HepG2 (cell line): ENCODE measurements at regions not wholly inside any gene's neighbourhood (a gene's known extent, or its start where the extent isn't known, plus 50 kb on each side); places are given as distances from the start of the nearest gene placed in this dataset.

Source experiments
- AFF4 ChIP-seq: sonication (generic); formaldehyde crosslinking; IDR thresholded peaks from 2 replicates; pipeline ENCODE4 v1.4.0; 2020; ENCODE audit warnings: missing genetic modification reagents
- CCAR2 ChIP-seq: fragments of 200-400 bp; formaldehyde crosslinking; optimal IDR thresholded peaks from 2 replicates; pipeline ENCODE3; 2018; ENCODE audit warnings: low read depth, mild to moderate bottlenecking, low read length, moderate library complexity
- CENPT ChIP-seq: sonication (generic); formaldehyde crosslinking; IDR thresholded peaks from 2 replicates; pipeline ENCODE4 v1.8.0; 2022; ENCODE audit warnings: low read depth, mild to moderate bottlenecking, moderate library complexity, missing genetic modification reagents
- EEA1 ChIP-seq: sonication (generic); formaldehyde crosslinking; IDR thresholded peaks from 2 replicates; pipeline ENCODE4 v1.5.1; 2020; ENCODE audit warnings: mild to moderate bottlenecking, missing genetic modification reagents, borderline replicate concordance
- FOXK1 ChIP-seq: sonication (generic); formaldehyde crosslinking; IDR thresholded peaks from 2 replicates; pipeline ENCODE4 v1.4.0; 2020; ENCODE audit warnings: low read depth, missing genetic modification reagents, borderline replicate concordance
- GRHL1 ChIP-seq: sonication (generic); formaldehyde crosslinking; conservative IDR thresholded peaks from 2 replicates; pipeline ENCODE4 v1.8.0; 2022; ENCODE audit warnings: missing genetic modification reagents
- HMGXB4 ChIP-seq, 2 experiments: sonication (generic) in 1 of 2; formaldehyde crosslinking in 1 of 2; IDR thresholded peaks; 2 replicates each; pipeline versions ENCODE4 v1.4.0 to v1.6.1; 2018 to 2020; ENCODE audit warnings: missing genetic modification reagents in 2 of 2, borderline replicate concordance in 1 of 2, low read depth in 1 of 2, mild to moderate bottlenecking in 1 of 2, missing biosample characterization in 1 of 2
- JDP2 ChIP-seq: sonication (generic); formaldehyde crosslinking; IDR thresholded peaks from 2 replicates; pipeline ENCODE4 v1.8.1; 2022; ENCODE audit warnings: missing genetic modification reagents, borderline replicate concordance
- JUN ChIP-seq: sonication (generic); formaldehyde crosslinking; IDR thresholded peaks from 2 replicates; pipeline ENCODE4 v1.4.0; 2020; ENCODE audit warnings: mild to moderate bottlenecking, missing genetic modification reagents
- LCORL ChIP-seq, 2 experiments: fragments of 450-650 bp in 1 of 2; sonication (generic) in 1 of 2; formaldehyde crosslinking in 1 of 2; IDR thresholded peaks; 2 replicates each; pipeline versions ENCODE4 v1.5.0 to v1.6.1; 2017 to 2020; ENCODE audit warnings: antibody characterized with exemption in 1 of 2, missing genetic modification reagents in 1 of 2
- MED13 ChIP-seq: sonication (generic); formaldehyde crosslinking; IDR thresholded peaks from 2 replicates; pipeline ENCODE4 v1.5.0; 2020; ENCODE audit warnings: missing genetic modification reagents
- MEF2D ChIP-seq: sonication (generic); formaldehyde crosslinking; IDR thresholded peaks from 2 replicates; pipeline ENCODE4 v1.5.1; 2020; ENCODE audit warnings: mild to moderate bottlenecking, missing genetic modification reagents
- ONECUT2 ChIP-seq: sonication (generic); formaldehyde crosslinking; IDR thresholded peaks from 2 replicates; pipeline ENCODE4 v1.4.0; 2020; ENCODE audit warnings: missing genetic modification reagents
- TAF15 ChIP-seq: fragments of 200-400 bp; formaldehyde crosslinking; IDR thresholded peaks from one replicate; pipeline ENCODE4 v1.6.1; 2018; ENCODE audit warnings: mild to moderate bottlenecking, low read depth, low read length; ENCODE audit not compliant: poor library complexity, severe bottlenecking
- ZMAT5 ChIP-seq: sonication (generic); formaldehyde crosslinking; IDR thresholded peaks from 2 replicates; pipeline ENCODE4 v1.5.0; 2020; ENCODE audit warnings: mild to moderate bottlenecking, low read depth, missing genetic modification reagents, borderline replicate concordance
- ZNF138 ChIP-seq: sonication (generic); formaldehyde crosslinking; IDR thresholded peaks from 2 replicates; pipeline ENCODE4 v1.5.0; 2020; ENCODE audit warnings: mild to moderate bottlenecking, low read depth, missing genetic modification reagents
- ZNF17 ChIP-seq: sonication (generic); formaldehyde crosslinking; IDR thresholded peaks from 2 replicates; pipeline ENCODE4 v1.5.0; 2020; ENCODE audit warnings: mild to moderate bottlenecking, missing genetic modification reagents
- ZNF205 ChIP-seq: IDR thresholded peaks from 2 replicates; pipeline ENCODE4 v1.6.1; 2018; ENCODE audit warnings: missing biosample characterization, missing genetic modification reagents
- ZNF510 ChIP-seq: sonication (generic); formaldehyde crosslinking; IDR thresholded peaks from 2 replicates; pipeline ENCODE4 v1.4.0; 2020; ENCODE audit warnings: low read depth, mild to moderate bottlenecking, missing genetic modification reagents
- ZNF614 ChIP-seq: IDR thresholded peaks from 2 replicates; pipeline ENCODE4 v1.6.1; 2018; ENCODE audit warnings: missing biosample characterization, missing genetic modification reagents, inconsistent platforms, borderline replicate concordance
- ZNF724P ChIP-seq: sonication (generic); formaldehyde crosslinking; IDR thresholded peaks from 2 replicates; pipeline ENCODE4 v1.8.0; 2022; ENCODE audit warnings: missing genetic modification reagents, borderline replicate concordance
- ZNF737 ChIP-seq: sonication (generic); formaldehyde crosslinking; IDR thresholded peaks from 2 replicates; pipeline ENCODE4 v1.5.0; 2020; ENCODE audit warnings: missing genetic modification reagents, mild to moderate bottlenecking, borderline replicate concordance

- TF ChIP-seq AFF4: no peak
- no peak for TF ChIP-seq CENPT (CRISPR knock-in tag)
- no peak for TF ChIP-seq JUN (CRISPR knock-in tag)
- no peak for TF ChIP-seq MEF2D
- TF ChIP-seq ZNF138 (CRISPR knock-in tag): no peak
- no peak for TF ChIP-seq JDP2 (CRISPR knock-in tag)
- TF ChIP-seq HMGXB4 (CRISPR knock-in tag; IDR thresholded peaks at IDR 0.05; ENCODE audit: borderline replicate concordance in 1 of 2, low read depth in 1 of 2): peak in 1 of 2 experiments; percentile 26; a peak in 1 of 4 replicates
- TF ChIP-seq GRHL1 (CRISPR knock-in tag): no peak
- TF ChIP-seq MED13 (CRISPR knock-in tag): no peak
- 0 out of 2 replicates have a peak, but pooled peaks have one; percentile 7 for TF ChIP-seq EEA1 (CRISPR knock-in tag)
- peak; percentile 38; the same call in 1 of the 2 replicates for TF ChIP-seq ZNF205 (CRISPR knock-in tag)
- TF ChIP-seq LCORL (IDR thresholded peaks at IDR 0.05): no peak
- TF ChIP-seq LCORL (CRISPR knock-in tag; IDR thresholded peaks at IDR 0.05): peak; percentile 38; the same call in 1 of the 2 replicates
- no peak for TF ChIP-seq ZMAT5 (CRISPR knock-in tag)
- peak; percentile 24; the same call in 1 of the 2 replicates for TF ChIP-seq ZNF510 (CRISPR knock-in tag)
- no peak for TF ChIP-seq ZNF737 (CRISPR knock-in tag)
- TF ChIP-seq ZNF17: no peak
- no peak for TF ChIP-seq ZNF614 (CRISPR knock-in tag)
- TF ChIP-seq ONECUT2: no peak
- TF ChIP-seq TAF15: no peak
- no peak for TF ChIP-seq CCAR2
- no peak for TF ChIP-seq ZNF724P (CRISPR knock-in tag)
- peak; percentile 77 for TF ChIP-seq FOXK1
Measured at GRCh38 chr13:50126263-50126992, 111.2 kb downstream of the KCNRG start (continued).
